H9 (cell line): ENCODE measurements at regions not wholly inside any gene's neighbourhood (a gene's known extent, or its start where the extent isn't known, plus 50 kb on each side); places are given as distances from the start of the nearest gene placed in this dataset.

Experiments used
- DNase-seq: peaks from one replicate; pipeline ENCODE4 v3.0.0-alpha.2; 2017
- H2AFZ ChIP-seq: one replicate; pipeline ENCODE4 v1.6.1; 2013; ENCODE audit warnings: mild to moderate bottlenecking, low read length, control low read depth, moderate library complexity
- H2AK5ac ChIP-seq: 2 replicates; pipeline ENCODE4 v1.6.1; 2013; ENCODE audit warnings: low read length, control low read depth, mixed read lengths; ENCODE audit not compliant: insufficient read length
- H2BK120ac ChIP-seq: one replicate; pipeline ENCODE4 v1.6.1; 2013; ENCODE audit warnings: low read depth, mild to moderate bottlenecking, low read length, control low read depth, inconsistent platforms; ENCODE audit not compliant: poor library complexity, severe bottlenecking
- H2BK12ac ChIP-seq: 2 replicates; pipeline ENCODE4 v1.6.1; 2013; ENCODE audit warnings: low read length, control low read depth, mixed read lengths, low read depth; ENCODE audit not compliant: insufficient read length
- H2BK15ac ChIP-seq: 2 replicates; pipeline ENCODE4 v1.6.1; 2013; ENCODE audit warnings: low read depth, low read length, control low read depth
- H2BK20ac ChIP-seq: one replicate; pipeline ENCODE4 v1.6.1; 2013; ENCODE audit warnings: low read depth, mild to moderate bottlenecking, low read length, control low read depth, inconsistent platforms; ENCODE audit not compliant: poor library complexity, severe bottlenecking
- H2BK5ac ChIP-seq: 2 replicates; pipeline ENCODE4 v1.6.1; 2013; ENCODE audit warnings: low read length, control low read depth, mixed read lengths; ENCODE audit not compliant: insufficient read length
- H3K14ac ChIP-seq: 2 replicates; pipeline ENCODE4 v1.6.1; 2013; ENCODE audit warnings: low read length, control low read depth; ENCODE audit not compliant: insufficient read depth
- H3K18ac ChIP-seq: 2 replicates; pipeline ENCODE4 v1.6.1; 2013; ENCODE audit warnings: low read depth, mild to moderate bottlenecking, mixed read lengths, low read length, control low read depth; ENCODE audit not compliant: insufficient read length
- H3K23ac ChIP-seq: 2 replicates; pipeline ENCODE4 v1.6.1; 2013; ENCODE audit warnings: low read length, control low read depth, mixed read lengths, low read depth; ENCODE audit not compliant: insufficient read length
- H3K23me2 ChIP-seq: 2 replicates; pipeline ENCODE4 v1.6.1; 2013; ENCODE audit warnings: low read depth, mild to moderate bottlenecking, mixed read lengths, low read length, control low read depth; ENCODE audit not compliant: insufficient read length, poor library complexity, severe bottlenecking
- H3K27ac ChIP-seq: 2 replicates; pipeline ENCODE4 v1.5.1; 2013; ENCODE audit warnings: low read length, control low read depth, mixed read lengths, low read depth; ENCODE audit not compliant: insufficient read length
- H3K27me3 ChIP-seq: 2 replicates; pipeline ENCODE4 v1.6.1; 2013; ENCODE audit warnings: low read length, control low read depth, inconsistent platforms; ENCODE audit not compliant: insufficient read depth
- H3K4ac ChIP-seq: 2 replicates; pipeline ENCODE4 v1.6.1; 2013; ENCODE audit warnings: low read depth, mild to moderate bottlenecking, control low read depth, inconsistent platforms, low read length, moderate library complexity
- H3K4me1 ChIP-seq: 2 replicates; pipeline ENCODE4 v1.6.1; 2013; ENCODE audit warnings: low read length, control low read depth, inconsistent platforms; ENCODE audit not compliant: insufficient read depth
- H3K4me2 ChIP-seq: 2 replicates; pipeline ENCODE4 v1.6.1; 2013; ENCODE audit warnings: low read length, control low read depth, mixed read lengths; ENCODE audit not compliant: insufficient read length, insufficient read depth
- H3K56ac ChIP-seq: 2 replicates; pipeline ENCODE4 v1.6.1; 2013; ENCODE audit warnings: low read depth, mild to moderate bottlenecking, mixed read lengths, low read length, control low read depth; ENCODE audit not compliant: insufficient read length
- H3K79me1 ChIP-seq: 2 replicates; pipeline ENCODE4 v1.6.1; 2013; ENCODE audit warnings: low read depth, mild to moderate bottlenecking, moderate library complexity, low read length, control low read depth, inconsistent platforms; ENCODE audit not compliant: insufficient read depth, poor library complexity, severe bottlenecking
- H3K79me2 ChIP-seq: 2 replicates; pipeline ENCODE4 v1.6.1; 2013; ENCODE audit warnings: low read length, control low read depth, inconsistent platforms; ENCODE audit not compliant: insufficient read depth
- H3K9ac ChIP-seq: 2 replicates; pipeline ENCODE4 v1.6.1; 2013; ENCODE audit warnings: low read length, control low read depth, mixed read lengths; ENCODE audit not compliant: insufficient read length; ENCODE audit errors: extremely low read depth
- H3K9me3 ChIP-seq: one replicate; pipeline ENCODE4 v1.6.1; 2013; ENCODE audit warnings: low read depth, low read length, inconsistent platforms; ENCODE audit not compliant: control insufficient read depth
- H3T11ph ChIP-seq: one replicate; pipeline ENCODE4 v1.6.1; 2013; ENCODE audit warnings: mild to moderate bottlenecking, low read length, control low read depth, inconsistent platforms
- H4K20me1 ChIP-seq: one replicate; pipeline ENCODE4 v1.6.1; 2013; ENCODE audit not compliant: control insufficient read depth, insufficient read length, insufficient read depth
- H4K5ac ChIP-seq: 2 replicates; pipeline ENCODE4 v1.6.1; 2013; ENCODE audit warnings: low read depth, mild to moderate bottlenecking, mixed read lengths, low read length, control low read depth; ENCODE audit not compliant: insufficient read length
- H4K8ac ChIP-seq: replicated peaks from 2 replicates; pipeline ENCODE4 v1.6.1; 2013; ENCODE audit warnings: low read length, control low read depth, mixed read lengths, low read depth; ENCODE audit not compliant: insufficient read length
- H4K91ac ChIP-seq: 2 replicates; pipeline ENCODE4 v1.6.1; 2013; ENCODE audit warnings: low read depth, mild to moderate bottlenecking, moderate library complexity, mixed read lengths, low read length, control low read depth; ENCODE audit not compliant: insufficient read length
- H3K27ac Mint-ChIP-seq, 3 experiments: 2 replicates in 2 of 3; 3 replicates in 1 of 3; pipeline ENCODE4 v1.8.0; 2020 to 2021; ENCODE audit warnings: mixed read lengths in 3 of 3, mild to moderate bottlenecking in 1 of 3, moderate library complexity in 1 of 3
- H3K27me3 Mint-ChIP-seq: 2 replicates; pipeline ENCODE4 v1.8.0; 2021; ENCODE audit warnings: low read depth, mild to moderate bottlenecking, moderate library complexity, mixed read lengths
- H3K36me3 Mint-ChIP-seq, 3 experiments: 2 replicates in 2 of 3; 3 replicates in 1 of 3; pipeline ENCODE4 v1.8.0; 2020 to 2021; ENCODE audit warnings: low read depth in 3 of 3, mixed read lengths in 3 of 3; ENCODE audit not compliant: insufficient read depth in 1 of 3
- H3K4me1 Mint-ChIP-seq, 2 experiments: 2 replicates each; pipeline ENCODE4 v1.8.0; 2020; ENCODE audit warnings: mixed read lengths in 2 of 2
- H3K4me3 Mint-ChIP-seq, 2 experiments: 2 replicates in 1 of 2; 3 replicates in 1 of 2; pipeline ENCODE4 v1.8.0; 2020 to 2021; ENCODE audit warnings: mild to moderate bottlenecking in 2 of 2, mixed read lengths in 2 of 2, moderate library complexity in 1 of 2
- H3K9me3 Mint-ChIP-seq, 2 experiments: 2 replicates in 1 of 2; 3 replicates in 1 of 2; pipeline ENCODE4 v1.8.0; 2020; ENCODE audit warnings: mild to moderate bottlenecking in 2 of 2, mixed read lengths in 2 of 2, moderate library complexity in 1 of 2
- CTCF ChIP-seq: fragments of 200-600 bp; sonication (generic); conservative IDR thresholded peaks from 3 replicates; pipeline ENCODE4 v1.8.0; 2021; ENCODE audit warnings: antibody characterized with exemption, mild to moderate bottlenecking
- WGBS: extraction: QIAGEN DNeasy Blood & Tissue Kit; methylation state at CpG from one replicate; pipeline ENCODE4 v1.1.7; 2013; ENCODE audit warnings: missing lambda C conversion rate, low lambda C conversion rate, mixed read lengths; ENCODE audit not compliant: insufficient read length; ENCODE audit errors: extremely low coverage; 5-methylcytosine and 5-hydroxymethylcytosine counted together

- H4K91ac ChIP-seq, result no peak overlapping the region
- DNase-seq, result no peak
- no peak overlapping the region for H3K18ac ChIP-seq
- H2AFZ ChIP-seq, result no peak overlapping the region
- Mint-ChIP-seq H3K27ac (peak overlapping the region in 2 of 3 experiments; percentile 16 to 60; a peak in 4 of 7 replicates), H3K4me3 (no peak overlapping the region), H3K27me3 (no peaks in the 10 kb centered on the region), H3K36me3 (peaks cover 0 to 2% (median 0%) of the 10 kb centered on the region in 3 experiments; a peak in 3 of 7 replicates), H3K4me1 (peaks cover 28 to 31% of the 10 kb centered on the region in 2 experiments), H3K9me3 (peaks cover 3 to 8% of the 10 kb centered on the region in 2 experiments; a peak in 3 of 5 replicates)
- H4K5ac ChIP-seq, result no peak overlapping the region
- H3K27ac ChIP-seq, result peak overlapping the region; percentile 7
- peaks cover 8% of the 10 kb centered on the region; the same call in 1 of the 2 replicates for H3K4me1 ChIP-seq
- WGBS, result no CpG with 5 or more reads among the region's 4 CpGs
- no peaks in the 10 kb centered on the region for H3K9me3 ChIP-seq
- H2AK5ac ChIP-seq, result no peak overlapping the region
- no peak for TF ChIP-seq CTCF
- H2BK20ac ChIP-seq, result no peak overlapping the region
- H2BK15ac ChIP-seq, result no peak overlapping the region
- no peak overlapping the region for H3T11ph ChIP-seq
- no peak overlapping the region for H3K56ac ChIP-seq
- H2BK12ac ChIP-seq, result no peak overlapping the region
- no peak overlapping the region for H3K4me2 ChIP-seq
- no peaks in the 10 kb centered on the region; the same call in 1 of the 2 replicates for H3K79me2 ChIP-seq
- no peaks in the 10 kb centered on the region for H4K20me1 ChIP-seq
- no peak overlapping the region for H3K4ac ChIP-seq
- H3K79me1 ChIP-seq, result no peaks in the 10 kb centered on the region
- H4K8ac ChIP-seq, result no peak overlapping the region
- no peak overlapping the region for H3K23ac ChIP-seq
- H3K9ac ChIP-seq, result no peak overlapping the region
- H2BK5ac ChIP-seq, result no peak overlapping the region
- no peak overlapping the region for H2BK120ac ChIP-seq
- H3K27me3 ChIP-seq, result no peaks in the 10 kb centered on the region
- no peak overlapping the region for H3K14ac ChIP-seq
- H3K23me2 ChIP-seq, result no peaks in the 10 kb centered on the region
Measured at GRCh38 chr13:73975767-73976166, 158.4 kb downstream of the KLF12 start.
